ENCODE measurements at regions not wholly inside any gene's neighbourhood (a gene's known extent, or its start where the extent isn't known, plus 50 kb on each side); places are given as distances from the start of the nearest gene placed in this dataset.

DNA sequence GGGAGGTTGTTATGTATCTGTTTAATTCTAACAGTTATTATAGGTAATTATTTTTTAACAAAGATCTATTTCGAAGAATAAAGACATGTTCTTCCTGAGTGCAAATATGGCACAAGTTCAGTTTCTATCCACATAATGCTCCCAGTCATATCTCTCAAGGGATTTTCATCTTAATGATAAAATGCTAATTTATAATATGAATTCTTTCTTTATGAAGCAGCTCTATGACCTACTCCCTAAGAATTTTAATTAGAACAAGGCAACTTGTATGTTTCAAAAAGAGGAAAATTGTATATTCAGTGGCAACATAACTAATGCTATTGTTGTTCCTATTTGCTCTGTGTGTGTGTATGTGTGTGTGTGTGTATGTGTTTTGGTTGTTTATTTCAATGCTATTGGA lies 1222.1 kb upstream of the NCAM2 start:
- H3K9ac ChIP-seq (ENCODE audit: insufficient read depth in 1 of 2, low read depth in 2 of 2, low read length in 2 of 2), result no peak overlapping the region
- H3K36me3 ChIP-seq (ENCODE audit: control insufficient read depth, insufficient read depth, low read length), result no peaks in the 10 kb centered on the region
- no peaks in the 10 kb centered on the region; a peak in 1 of 5 replicates for H3K4me1 ChIP-seq (replicated peaks in 1 of 2; ENCODE audit: control insufficient read depth in 2 of 2, insufficient read depth in 2 of 2, low read length in 2 of 2)
- DNase-seq (ENCODE audit: extremely low read depth in 1 of 4, low spot score in 3 of 4) (no peak), FAIRE-seq (no peak), ATAC-seq (no peak)
- 7% methylated on average over 1 of the region's 1 CpG for WGBS (ENCODE audit: insufficient coverage, low coverage, missing lambda C conversion rate)
- H3K4me2 ChIP-seq (ENCODE audit: insufficient read depth, low read length), result no peak overlapping the region
- no TSS peak for BruUV-seq (replicated peaks)
- H3K9me3 ChIP-seq (replicated peaks; ENCODE audit: control insufficient read depth, insufficient read depth, low read depth, low read length), result no peaks in the 10 kb centered on the region
- no peak overlapping the region for H3K27ac ChIP-seq (ENCODE audit: extremely low read depth, low read depth, low read length)
- no peaks in the 10 kb centered on the region for H3K79me2 ChIP-seq (ENCODE audit: control insufficient read depth, insufficient read depth, low read length)
- in situ Hi-C loops (cut with MboI), result no loop called here
- intact Hi-C loops (cut with micrococcal nuclease), result loop anchor here (1.0 kb wide), 1 partner anchor 30 kb away; no protein-coding TSS in a partner anchor
- no peaks in the 10 kb centered on the region for H3K27me3 ChIP-seq (ENCODE audit: control insufficient read depth in 2 of 2, insufficient read depth in 2 of 2, low read length in 2 of 2)
- no peaks in the 10 kb centered on the region for H4K20me1 ChIP-seq (replicated peaks; ENCODE audit: control insufficient read depth, insufficient read depth, low read length)
- no peak overlapping the region for H3K4me3 ChIP-seq
- CTCF ChIA-PET (ENCODE audit: low intra/inter-chr PET ratio), result no interaction called here
- POLR2A ChIA-PET, result no interaction called here
- H2AFZ ChIP-seq (ENCODE audit: low read depth, low read length), result no peak overlapping the region
- no peaks in the 10 kb centered on the region for H3K9me1 ChIP-seq (ENCODE audit: control insufficient read depth, insufficient read depth, low read length)
- no peak for TF ChIP-seq FIP1L1 (IDR thresholded peaks at IDR 0.05; ENCODE audit: low read depth, low read length, poor library complexity, severe bottlenecking)
- TF ChIP-seq ZNF695 (CRISPR knock-in tag; IDR thresholded peaks at IDR 0.05), result no peak
- TF ChIP-seq GATA2 (CRISPR knock-in tag; IDR thresholded peaks at IDR 0.05), result no peak
- TF ChIP-seq, protein P1, sequence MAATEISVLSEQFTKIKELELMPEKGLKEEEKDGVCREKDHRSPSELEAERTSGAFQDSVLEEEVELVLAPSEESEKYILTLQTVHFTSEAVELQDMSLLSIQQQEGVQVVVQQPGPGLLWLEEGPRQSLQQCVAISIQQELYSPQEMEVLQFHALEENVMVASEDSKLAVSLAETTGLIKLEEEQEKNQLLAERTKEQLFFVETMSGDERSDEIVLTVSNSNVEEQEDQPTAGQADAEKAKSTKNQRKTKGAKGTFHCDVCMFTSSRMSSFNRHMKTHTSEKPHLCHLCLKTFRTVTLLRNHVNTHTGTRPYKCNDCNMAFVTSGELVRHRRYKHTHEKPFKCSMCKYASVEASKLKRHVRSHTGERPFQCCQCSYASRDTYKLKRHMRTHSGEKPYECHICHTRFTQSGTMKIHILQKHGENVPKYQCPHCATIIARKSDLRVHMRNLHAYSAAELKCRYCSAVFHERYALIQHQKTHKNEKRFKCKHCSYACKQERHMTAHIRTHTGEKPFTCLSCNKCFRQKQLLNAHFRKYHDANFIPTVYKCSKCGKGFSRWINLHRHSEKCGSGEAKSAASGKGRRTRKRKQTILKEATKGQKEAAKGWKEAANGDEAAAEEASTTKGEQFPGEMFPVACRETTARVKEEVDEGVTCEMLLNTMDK (IDR thresholded peaks at IDR 0.05; ENCODE audit: borderline replicate concordance, insufficient read depth, low read depth, low read length, poor library complexity, severe bottlenecking), result no peak
- no peak for TF ChIP-seq ZNF274 (IDR thresholded peaks at IDR 0.05; ENCODE audit: borderline replicate concordance, low read depth, low read length)
- TF ChIP-seq, protein P2, sequence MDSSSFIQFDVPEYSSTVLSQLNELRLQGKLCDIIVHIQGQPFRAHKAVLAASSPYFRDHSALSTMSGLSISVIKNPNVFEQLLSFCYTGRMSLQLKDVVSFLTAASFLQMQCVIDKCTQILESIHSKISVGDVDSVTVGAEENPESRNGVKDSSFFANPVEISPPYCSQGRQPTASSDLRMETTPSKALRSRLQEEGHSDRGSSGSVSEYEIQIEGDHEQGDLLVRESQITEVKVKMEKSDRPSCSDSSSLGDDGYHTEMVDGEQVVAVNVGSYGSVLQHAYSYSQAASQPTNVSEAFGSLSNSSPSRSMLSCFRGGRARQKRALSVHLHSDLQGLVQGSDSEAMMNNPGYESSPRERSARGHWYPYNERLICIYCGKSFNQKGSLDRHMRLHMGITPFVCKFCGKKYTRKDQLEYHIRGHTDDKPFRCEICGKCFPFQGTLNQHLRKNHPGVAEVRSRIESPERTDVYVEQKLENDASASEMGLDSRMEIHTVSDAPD (CRISPR knock-in tag; IDR thresholded peaks at IDR 0.05), result no peak
- TF ChIP-seq BCOR (IDR thresholded peaks at IDR 0.05), result no peak
- TF ChIP-seq, protein P3, sequence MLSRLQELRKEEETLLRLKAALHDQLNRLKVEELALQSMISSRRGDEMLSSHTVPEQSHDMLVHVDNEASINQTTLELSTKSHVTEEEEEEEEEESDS (CRISPR knock-in tag; IDR thresholded peaks at IDR 0.05), result no peak
- TF ChIP-seq MTA3 (IDR thresholded peaks at IDR 0.05; ENCODE audit: borderline replicate concordance), result no peak
- TF ChIP-seq, protein P4, sequence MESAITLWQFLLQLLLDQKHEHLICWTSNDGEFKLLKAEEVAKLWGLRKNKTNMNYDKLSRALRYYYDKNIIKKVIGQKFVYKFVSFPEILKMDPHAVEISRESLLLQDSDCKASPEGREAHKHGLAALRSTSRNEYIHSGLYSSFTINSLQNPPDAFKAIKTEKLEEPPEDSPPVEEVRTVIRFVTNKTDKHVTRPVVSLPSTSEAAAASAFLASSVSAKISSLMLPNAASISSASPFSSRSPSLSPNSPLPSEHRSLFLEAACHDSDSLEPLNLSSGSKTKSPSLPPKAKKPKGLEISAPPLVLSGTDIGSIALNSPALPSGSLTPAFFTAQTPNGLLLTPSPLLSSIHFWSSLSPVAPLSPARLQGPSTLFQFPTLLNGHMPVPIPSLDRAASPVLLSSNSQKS (CRISPR knock-in tag; IDR thresholded peaks at IDR 0.05), result no peak
- TF ChIP-seq, protein P5, sequence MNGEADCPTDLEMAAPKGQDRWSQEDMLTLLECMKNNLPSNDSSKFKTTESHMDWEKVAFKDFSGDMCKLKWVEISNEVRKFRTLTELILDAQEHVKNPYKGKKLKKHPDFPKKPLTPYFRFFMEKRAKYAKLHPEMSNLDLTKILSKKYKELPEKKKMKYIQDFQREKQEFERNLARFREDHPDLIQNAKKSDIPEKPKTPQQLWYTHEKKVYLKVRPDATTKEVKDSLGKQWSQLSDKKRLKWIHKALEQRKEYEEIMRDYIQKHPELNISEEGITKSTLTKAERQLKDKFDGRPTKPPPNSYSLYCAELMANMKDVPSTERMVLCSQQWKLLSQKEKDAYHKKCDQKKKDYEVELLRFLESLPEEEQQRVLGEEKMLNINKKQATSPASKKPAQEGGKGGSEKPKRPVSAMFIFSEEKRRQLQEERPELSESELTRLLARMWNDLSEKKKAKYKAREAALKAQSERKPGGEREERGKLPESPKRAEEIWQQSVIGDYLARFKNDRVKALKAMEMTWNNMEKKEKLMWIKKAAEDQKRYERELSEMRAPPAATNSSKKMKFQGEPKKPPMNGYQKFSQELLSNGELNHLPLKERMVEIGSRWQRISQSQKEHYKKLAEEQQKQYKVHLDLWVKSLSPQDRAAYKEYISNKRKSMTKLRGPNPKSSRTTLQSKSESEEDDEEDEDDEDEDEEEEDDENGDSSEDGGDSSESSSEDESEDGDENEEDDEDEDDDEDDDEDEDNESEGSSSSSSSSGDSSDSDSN (IDR thresholded peaks at IDR 0.05; ENCODE audit: borderline replicate concordance in 1 of 2, low read depth in 2 of 2, low read length in 2 of 2), result no peak
- TF ChIP-seq SMC3 (conservative IDR thresholded peaks at IDR 0.05; ENCODE audit: insufficient read depth, low read depth, low read length), result no peak

All from K562 (cell line).